ELF-1 (cell line): ENCODE measurements at regions not wholly inside any gene's neighbourhood (a gene's known extent, or its start where the extent isn't known, plus 50 kb on each side); places are given as distances from the start of the nearest gene placed in this dataset.
"Not testable (repeated sequence)": the region's sequence is repeated elsewhere in the genome, so short reads cannot be mapped to it uniquely, and the experiment has no call there.

Experiments used
- DNase-seq: peaks from one replicate; pipeline ENCODE4 v3.0.0-alpha.2; 2016; ENCODE audit warnings: low read depth, low spot score

- DNase-seq = no peak
Observed at GRCh38 chr1:178020968-178021640, 51.2 kb upstream of the SEC16B start.

GRCh38 chr1:178021950-178022349, 52.1 kb upstream of the SEC16B start:
- no peak for DNase-seq

GRCh38 chr1:178023181-178023618, 53.3 kb upstream of the SEC16B start:
- no peak for DNase-seq

GRCh38 chr1:178024504-178024903, 54.6 kb upstream of the SEC16B start:
- no peak for DNase-seq

- no peak for DNase-seq
Observed at GRCh38 chr1:178025613-178026356, 55.9 kb upstream of the SEC16B start.

GRCh38 chr1:178028841-178029481, 59.1 kb upstream of the SEC16B start:
- DNase-seq = no peak

GRCh38 chr1:178030467-178030866, 60.6 kb upstream of the SEC16B start:
- DNase-seq = no peak

- DNase-seq = peak; percentile 88
Observed at GRCh38 chr1:178031856-178032320, 62.0 kb upstream of the RASAL2 start.

- DNase-seq = no peak
Observed at GRCh38 chr1:178033019-178033418, 60.9 kb upstream of the RASAL2 start.

- no peak for DNase-seq
Observed at GRCh38 chr1:178034676-178035075, 59.2 kb upstream of the RASAL2 start.

GRCh38 chr1:178036090-178036489, 57.8 kb upstream of the RASAL2 start:
- DNase-seq = peak; percentile 73

GRCh38 chr1:178037510-178038253, 56.2 kb upstream of the RASAL2 start:
- peak; percentile 45 for DNase-seq

- no peak for DNase-seq
Observed at GRCh38 chr1:178038372-178038771, 55.5 kb upstream of the RASAL2 start.

- DNase-seq = no peak
Observed at GRCh38 chr1:178039891-178040290, 54.0 kb upstream of the RASAL2 start.

GRCh38 chr1:178043940-178044339, 50.0 kb upstream of the RASAL2 start:
- not testable (repeated sequence) for DNase-seq
